NCI-H146 (cell line): ENCODE measurements at regions not wholly inside any gene's neighbourhood (a gene's known extent, or its start where the extent isn't known, plus 50 kb on each side); places are given as distances from the start of the nearest gene placed in this dataset.

ENCODE experiments used
- DNase-seq: peaks from one replicate; lab custom pipeline; 2025; lab: John Stamatoyannopoulos, UW

DNA sequence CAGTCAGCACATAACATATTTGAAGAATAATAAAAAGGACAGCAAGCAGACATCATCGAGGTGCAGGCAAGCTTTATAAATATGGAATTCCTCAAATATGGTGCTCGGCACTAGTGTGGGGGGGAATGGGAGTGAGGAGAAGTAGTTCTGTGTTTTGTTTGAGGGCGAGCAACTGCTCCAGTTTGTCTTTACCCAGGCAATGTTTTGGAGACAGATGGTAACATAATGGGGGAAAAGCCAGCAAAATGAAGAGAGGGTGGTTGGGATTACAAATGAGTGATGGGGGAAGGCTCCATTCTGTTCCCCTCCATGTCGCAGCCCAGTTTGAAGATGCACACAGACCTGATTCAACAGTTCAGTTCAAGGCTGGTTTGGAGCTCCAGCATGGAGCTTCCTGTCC, 572.9 kb upstream of the DIPK2B start:
- no peak for DNase-seq

DNA sequence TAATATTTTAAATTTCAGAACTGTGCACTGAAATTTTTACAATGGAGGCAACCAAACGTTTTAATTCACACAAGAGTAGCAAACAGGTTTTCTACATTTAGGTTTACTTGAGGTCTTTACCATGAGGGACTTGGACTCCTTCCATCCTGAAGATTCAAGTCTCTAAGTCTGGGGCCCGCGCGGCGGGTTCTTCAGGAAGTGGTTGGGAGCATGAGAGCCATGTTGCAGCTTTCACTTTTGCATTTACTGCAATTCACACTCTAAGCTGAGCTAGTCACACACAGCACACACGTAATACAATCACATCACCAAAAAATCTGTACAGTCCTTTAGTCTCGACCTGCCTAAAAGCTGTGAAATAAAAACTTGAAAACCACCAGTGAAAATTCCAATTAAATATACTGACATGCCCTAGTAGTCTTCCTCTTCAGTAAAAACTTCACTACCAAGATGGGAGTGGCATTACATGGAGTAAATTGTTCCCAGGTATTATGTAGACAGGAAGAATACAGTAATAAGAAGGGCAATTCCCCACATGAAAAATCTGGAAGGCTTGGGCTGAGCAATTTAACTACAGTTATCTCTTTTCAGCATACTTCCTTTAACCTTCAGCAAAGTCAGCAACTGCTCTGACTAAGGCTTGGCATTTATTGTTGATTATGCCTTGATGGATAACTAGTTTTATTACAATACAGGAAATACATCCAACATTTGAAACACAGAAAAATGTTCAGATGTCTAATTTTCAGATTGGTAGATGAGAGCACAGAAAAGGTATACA, 571.1 kb upstream of the DIPK2B start:
- DNase-seq, result no peak

DNA sequence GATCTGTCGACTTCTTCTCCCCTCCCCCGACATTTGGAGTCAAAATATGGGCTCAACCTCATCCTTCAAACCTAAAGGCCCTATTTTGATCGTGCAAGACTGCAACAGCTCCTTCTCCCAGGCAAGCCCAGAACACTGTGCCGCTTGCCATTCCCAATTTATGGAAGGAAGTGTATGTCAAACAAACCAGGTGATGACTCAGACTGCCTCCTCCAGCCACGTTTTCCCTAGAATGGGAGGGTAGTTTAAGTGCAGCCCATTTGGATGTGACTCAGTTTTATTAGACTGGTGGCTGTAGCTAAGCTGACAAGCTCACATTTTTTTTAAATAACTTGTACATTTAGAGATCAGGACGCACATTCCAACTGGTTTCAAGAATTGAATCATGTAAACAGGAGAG, 570.4 kb upstream of the DIPK2B start:
- no peak for DNase-seq

DNA sequence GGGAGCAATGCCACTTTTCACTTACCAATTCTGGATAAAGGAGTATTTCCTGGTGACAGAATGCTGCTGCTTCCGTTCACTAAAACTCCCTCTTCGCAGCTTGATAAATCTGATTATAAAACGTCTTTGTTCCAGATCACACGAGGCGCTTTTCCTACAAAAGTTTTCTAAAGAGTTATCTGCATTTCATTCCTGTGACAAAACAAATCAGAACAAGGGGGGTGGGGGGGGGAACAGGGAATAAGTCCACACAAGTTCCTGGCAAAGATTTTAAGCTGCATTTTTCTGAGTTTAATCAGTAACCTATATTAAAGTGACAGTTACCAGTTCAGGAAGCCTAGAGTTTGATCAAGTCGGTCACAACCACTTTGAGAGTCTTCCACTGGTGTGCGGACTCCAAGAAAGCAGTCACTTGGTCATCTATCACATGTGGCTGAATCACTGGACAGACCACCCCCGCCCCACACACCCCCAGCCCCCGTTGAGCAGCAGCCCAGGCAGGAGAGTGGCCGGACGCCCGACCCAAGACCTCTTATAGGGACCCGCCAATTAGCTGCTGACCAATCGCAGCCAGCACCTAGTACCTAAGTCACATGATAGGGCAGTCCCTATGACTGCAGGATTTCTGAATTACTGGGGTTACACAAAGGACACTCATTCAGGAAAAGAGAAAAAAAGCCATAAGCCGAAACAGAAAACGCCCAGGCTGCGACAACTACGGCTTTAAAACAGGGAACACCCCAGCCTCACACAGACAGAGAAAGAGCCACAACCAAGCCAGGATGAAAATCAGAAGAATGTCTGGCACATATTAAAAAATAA, 569.3 kb upstream of the DIPK2B start:
- no peak for DNase-seq

DNA sequence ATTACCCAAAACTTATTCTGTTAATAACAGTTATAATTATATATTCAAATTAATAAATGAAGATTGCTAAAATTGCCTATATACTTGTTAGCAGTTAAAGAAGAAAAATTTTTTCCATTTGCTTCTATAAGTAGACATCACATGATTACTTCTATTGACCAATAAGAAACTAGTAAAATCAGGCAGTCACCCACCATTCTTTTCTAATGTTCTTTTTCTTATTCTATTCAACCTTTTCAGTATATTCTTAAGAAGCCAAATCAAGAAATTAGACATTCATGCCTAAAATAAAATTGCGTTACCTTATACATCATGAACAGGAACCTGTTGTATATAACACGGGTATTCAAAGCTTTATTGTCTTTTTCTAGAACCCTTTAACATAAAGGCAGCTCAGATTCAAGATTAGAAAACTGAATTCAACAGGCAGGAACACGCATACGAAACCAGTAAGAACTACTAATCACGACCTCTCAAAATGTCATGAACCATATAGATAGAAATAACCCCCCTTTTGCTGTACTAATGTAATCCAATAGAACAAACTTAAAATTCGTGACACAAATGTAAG, 568.1 kb upstream of the DIPK2B start:
- DNase-seq, result no peak

DNA sequence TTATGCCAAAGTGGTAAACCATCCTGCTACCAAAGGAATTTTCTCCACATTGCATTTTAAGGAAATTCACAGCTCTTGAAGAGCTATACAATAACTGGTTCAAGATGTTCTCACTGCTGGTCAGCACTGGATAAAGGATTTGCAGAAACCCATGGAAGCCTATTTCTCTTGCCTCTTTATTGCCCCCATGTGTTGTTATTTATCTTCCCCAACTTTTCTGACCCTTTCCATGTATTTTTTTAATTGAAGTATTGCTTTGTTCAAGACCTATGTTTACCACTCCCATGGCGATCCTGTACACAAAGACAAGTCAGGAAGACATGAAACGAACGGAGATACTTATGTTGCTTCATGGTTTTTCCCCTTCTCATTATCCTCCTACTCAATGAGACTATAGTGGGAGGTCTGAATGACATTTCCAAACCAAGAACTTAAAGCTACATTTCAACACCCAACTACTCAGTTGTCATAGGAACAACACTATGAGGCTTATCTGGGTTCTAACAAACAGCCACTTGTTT, 566.4 kb upstream of the DIPK2B start:
- no peak for DNase-seq

DNA sequence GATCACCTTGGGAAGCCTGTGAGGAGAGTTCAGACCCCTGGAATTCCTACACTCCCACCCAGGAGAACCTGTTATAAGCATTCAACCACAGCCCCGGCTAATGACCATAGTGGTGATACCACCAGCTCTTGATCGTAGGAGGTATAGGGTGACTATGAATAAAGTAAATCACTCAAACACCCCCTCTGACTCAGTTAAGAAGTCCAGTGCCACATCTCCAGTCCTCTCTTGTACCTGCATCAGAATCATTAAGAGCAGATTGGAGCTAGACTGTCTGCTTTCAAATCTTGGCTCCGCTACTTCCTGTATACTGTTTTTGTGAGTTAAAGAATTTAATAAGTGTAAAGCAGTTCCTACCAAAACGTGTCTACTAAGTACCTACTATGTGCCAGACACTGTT, 565.1 kb upstream of the DIPK2B start:
- no peak for DNase-seq

DNA sequence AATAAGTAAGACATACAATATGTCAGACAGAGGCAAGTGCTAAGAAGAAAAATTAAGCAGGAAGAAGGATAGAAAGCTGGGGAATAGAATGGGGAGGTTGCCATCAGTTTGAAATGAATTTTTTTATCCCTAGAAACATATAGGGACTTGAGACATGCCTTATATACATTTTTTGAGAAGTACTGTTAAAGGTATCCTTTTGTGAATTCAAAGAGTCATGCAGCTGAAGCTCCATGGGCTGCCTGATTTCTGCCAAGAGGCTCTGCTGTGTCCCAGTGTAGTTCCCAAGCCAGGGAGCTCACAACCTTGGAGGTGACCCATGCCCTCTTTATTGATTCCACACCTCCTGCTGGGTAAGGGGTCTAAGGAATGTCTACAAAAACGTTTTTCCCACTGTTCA, 564.6 kb upstream of the DIPK2B start:
- no peak for DNase-seq

DNA sequence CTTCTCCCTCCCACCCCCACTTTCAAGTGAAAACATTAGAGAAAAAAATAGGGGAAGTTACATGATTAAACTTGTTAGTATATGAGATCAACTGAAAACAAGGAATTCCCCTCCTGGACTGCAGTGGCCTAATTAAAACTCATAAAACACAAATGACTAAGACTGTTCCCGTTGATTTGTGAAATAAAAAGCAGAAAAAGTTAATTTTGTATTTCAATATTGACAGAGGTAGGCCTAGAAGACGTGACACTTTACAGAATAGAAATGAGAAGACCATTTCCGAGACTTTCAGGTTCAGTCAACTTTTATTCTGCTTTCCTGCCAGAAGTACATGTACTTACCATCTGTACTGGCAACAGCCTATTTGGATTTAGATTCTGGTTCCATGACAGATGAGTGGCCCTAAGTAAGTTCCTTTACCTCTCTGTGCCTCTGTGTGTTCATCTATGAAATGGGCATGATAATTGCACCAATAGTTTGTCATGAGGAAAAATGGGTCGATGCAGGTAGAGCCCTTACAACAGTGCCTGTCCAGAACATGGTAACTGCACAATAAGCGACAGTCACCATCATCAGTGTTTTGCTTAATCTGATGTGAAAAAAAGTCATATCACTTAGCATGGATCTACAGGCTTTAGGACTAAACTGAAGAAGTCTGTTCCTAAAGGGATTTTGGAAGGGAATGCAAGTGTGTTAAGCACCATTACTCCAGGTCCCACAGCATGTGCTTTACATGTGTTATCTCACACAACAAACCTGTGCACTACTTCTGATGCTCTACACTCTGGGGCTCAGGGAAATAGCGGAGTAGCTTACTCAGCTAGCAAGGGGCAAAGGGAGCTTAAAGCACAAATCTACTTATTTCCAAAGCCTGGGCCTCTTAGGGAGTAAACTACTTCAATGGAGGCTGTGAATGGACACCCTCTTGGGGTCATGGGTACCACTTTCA, 562.3 kb upstream of the DIPK2B start:
- DNase-seq, result no peak

DNA sequence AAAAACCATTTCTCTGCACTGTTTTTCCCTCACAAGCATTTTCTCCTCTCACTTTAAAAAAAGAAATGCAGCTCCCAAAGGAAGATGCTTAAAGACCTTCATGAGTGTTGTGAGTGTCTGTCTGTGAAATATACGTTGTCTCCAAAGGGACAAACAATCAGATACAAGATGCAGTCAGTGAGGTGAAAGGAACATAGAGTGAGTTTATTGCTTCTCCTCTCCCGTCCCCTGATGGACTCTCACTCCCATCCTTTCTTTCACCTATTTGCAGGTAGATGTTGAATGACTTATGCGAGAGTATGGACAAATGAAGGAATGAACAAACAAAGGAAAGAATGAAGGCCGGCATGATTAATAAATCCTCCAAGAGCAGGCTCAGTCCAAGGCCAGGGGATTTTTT, 561.2 kb upstream of the DIPK2B start:
- peak; percentile 45 for DNase-seq

DNA sequence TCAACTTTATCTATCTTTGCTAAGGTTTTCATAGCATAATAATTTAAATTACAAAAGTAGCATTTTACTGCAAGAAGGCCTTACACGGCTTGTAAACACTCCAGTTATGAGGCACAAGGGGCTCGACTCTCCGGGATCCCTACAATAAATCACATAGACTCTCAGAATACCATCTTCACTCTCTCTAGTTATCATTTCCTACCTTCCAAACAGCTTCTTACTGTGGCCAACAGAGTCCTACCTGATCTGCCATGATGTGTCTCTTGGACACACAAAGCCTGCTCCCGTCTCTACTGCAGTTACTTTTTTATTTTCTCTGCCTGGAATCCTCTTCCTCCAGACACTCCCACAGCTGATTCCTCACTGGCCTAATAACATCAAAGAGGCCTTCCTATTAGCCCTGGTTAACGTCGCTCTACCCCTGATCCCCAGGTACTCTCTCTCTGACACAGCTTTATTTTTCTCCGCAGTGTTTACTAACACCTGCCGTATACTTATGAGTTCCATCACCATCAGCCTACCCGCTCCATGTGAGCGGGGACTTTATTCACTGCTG, 559.6 kb upstream of the DIPK2B start:
- peak; percentile 49 for DNase-seq

DNA sequence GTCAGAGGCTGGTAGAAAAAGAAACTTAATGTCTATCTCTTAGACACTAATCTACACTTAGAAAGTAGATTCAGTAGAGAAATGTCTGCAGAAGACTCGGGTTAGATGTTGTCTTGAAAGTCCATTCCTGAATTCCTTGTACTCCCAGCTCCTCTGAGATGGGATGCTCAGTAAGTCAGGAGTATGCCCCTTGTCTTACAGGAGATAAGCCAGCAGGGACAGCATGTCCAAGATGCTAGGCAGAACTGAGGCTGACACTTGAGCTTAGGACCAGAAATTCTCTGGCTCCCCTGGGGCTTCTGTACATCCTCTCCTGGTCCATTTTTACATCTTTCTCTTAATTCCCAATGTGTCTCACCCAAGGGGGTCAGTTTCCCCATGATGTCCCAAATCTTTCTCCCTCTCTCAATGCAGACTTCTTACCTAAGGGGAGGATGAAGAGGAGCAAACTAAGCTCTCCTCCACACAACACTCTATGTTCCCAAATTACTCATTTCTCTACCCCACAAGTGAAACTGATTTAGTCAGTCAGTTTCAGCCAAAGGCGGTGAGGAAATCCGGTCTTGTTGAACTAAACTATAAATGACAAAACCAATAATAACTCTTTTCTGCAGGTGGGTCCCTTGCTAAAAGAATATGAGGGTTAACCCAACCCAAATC, 558.2 kb upstream of the DIPK2B start:
- DNase-seq, result no peak

DNA sequence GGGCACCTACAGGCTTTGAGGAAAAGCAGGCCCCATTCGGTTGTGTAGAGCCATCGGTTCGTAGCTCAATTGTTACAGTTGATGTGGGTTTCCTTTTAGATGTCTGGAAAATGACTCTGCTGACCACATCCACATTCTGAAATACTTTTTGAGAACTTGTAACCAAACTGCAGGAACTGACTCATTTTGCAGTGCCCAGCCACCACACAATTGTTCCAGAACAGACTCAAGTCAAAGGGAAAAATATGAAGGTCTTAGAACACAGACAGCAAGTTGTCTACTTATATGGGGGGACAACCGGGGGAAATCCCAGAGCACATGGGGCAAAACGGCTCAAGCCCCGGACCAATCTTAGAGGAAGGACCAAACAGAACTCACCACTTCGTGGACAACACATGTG, 557.6 kb upstream of the DIPK2B start:
- DNase-seq, result no peak

DNA sequence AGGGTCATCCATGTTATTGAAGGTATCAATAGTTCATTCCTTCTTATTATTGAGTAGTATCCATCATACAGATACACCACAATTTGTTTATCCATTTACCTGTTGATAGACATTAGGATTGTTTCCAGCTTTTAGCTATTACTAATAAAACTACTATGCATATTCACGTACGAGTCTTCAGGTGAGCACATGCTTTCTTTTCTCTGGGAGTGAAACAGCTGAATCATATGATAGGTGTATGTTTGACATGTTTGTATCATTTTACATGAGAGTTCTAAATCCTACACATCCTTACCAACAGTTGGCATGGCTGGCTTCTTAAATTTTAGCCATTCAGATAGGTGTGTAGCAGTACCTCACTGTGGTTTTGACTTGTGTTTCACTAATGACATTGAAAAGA, 556.6 kb upstream of the DIPK2B start:
- DNase-seq, result no peak

DNA sequence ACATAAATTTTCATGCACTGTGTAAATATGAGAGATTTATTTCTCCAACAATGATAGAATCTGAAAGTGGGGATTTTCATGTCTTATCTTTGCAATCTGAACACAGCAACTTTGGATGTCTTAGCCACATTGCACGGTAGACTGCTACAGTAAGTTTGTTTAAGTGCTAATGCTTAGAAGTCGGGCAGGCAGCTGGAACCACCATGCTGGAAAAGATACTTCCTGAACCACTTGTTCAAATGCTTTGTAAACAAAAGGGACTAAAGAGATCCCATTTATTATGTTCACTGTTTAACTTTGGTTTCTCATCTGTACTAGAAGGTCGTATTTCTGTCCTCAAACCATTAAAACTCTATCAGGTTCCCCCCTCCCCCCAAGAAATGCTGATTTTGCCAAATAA, 555.9 kb upstream of the DIPK2B start:
- DNase-seq, result peak; percentile 73

DNA sequence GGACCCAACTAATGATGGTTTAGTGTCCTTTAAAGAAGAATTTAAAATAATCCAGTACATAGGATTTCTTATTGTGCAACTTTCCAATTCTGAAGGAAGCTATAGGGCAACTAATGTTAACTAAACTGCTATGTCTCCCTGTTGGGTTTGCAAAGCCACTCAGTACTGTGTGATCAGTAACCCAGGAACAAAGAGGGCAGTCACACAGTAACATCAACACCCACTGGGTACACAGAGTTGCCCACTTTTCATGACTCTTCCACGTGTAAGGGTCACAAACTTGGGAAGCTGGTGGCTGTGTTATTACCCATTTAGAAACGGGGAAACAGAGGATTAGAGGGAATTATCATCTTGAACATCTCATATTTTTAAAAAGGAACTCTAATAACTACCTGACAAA, 555.0 kb upstream of the DIPK2B start:
- no peak for DNase-seq

DNA sequence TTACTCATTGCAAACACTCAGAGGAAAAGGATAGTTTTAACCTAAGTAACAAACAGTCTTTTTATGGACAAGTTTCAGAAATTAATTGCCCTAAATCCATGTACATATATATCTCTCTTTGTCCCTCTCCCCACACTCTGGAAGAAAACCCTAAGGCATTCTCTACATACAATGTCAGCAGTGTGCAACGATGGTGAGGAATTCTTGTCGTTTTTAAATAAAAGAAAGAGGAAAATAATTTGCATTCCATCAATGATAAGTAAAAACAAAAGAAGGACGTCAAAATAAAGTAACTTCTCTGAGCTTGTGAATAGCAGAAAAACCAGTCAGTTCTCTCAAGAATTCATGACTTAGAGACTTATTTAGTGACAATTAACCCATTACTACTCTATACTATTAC, 550.5 kb upstream of the DIPK2B start:
- DNase-seq, result no peak

DNA sequence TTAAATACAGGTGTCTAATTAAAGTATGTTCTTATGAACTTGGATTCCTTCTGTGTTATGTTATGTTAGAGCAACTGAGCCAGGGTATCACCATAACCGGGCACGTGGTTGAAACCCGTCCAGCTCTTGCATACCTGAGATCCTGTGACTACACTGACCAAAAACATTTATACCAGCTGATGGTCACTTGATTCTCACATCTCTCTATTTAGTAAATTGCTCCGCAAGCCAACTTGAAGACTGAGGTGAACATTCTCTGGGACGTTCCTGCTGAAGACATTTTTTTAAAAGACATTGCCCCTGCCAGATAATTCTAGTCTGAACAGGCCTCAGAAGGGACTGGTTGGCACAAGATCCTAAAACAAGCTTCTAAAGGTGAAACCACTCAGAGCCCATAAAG, 550.0 kb upstream of the DIPK2B start:
- DNase-seq, result no peak

DNA sequence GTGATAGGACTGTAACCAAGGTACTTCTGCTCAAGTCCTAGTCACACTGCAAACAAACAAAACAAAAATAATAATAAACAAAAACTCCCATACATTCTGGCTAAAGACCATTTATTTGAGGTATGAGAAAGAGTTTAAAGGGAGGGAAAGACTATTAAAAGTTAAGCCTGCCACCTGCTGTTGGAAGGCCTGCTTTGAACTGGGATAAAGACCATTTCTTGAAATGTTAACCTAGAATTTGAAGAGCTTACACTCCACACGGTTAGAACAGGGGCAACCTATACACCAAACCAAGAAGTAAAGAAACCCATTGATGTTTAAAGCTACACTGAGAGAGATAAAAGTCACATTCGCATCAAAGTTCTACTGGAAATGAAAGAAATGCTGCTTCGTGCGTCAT, 548.7 kb upstream of the DIPK2B start:
- no peak for DNase-seq

DNA sequence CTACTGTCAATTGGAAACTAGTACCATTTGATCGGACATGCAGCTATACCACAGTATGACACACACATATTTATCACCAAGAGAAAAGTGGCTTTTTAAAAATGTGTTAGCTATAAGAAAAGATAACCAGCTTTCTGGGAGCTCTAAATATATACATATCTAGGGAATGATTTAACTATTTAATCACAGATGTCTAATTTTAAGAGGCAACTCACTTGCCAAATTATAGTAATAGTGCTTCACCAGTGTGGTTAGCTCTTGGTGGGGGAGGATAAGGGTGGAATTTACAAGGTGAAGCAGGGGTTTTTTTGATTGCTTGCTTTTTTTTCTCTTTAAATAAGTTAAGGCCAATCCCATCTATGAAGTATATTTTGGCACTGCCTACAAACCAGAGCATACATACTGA, 547.7 kb upstream of the DIPK2B start:
- DNase-seq, result no peak

DNA sequence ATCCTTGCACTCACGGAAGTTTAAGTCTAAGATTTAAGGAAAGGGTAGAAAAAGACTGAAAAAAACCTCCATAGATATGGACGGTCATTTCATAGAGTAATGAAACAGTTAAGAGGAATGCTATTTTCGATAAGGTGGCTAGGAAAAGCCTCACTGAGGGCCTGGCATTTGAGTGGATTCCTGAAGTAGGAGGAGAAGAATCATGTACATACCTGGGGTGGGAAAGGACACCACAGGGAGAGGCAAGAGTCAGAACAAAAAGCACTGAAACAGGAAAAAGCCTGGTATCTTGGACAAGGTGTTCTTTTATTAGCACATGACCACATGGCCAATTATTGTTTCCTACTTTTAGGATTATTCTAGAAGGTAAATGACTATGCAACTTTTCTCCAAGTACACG, 547.2 kb upstream of the DIPK2B start:
- no peak for DNase-seq
